HepG2 (cell line): ENCODE measurements at regions not wholly inside any gene's neighbourhood (a gene's known extent, or its start where the extent isn't known, plus 50 kb on each side); places are given as distances from the start of the nearest gene placed in this dataset.

Experiments
- CTCF ChIP-seq: sonication (generic); formaldehyde crosslinking; IDR thresholded peaks from 2 replicates; pipeline ENCODE4 v1.5.0; 2020; ENCODE audit warnings: mild to moderate bottlenecking, missing genetic modification reagents, moderate library complexity
- ZBTB21 ChIP-seq: sonication (generic); formaldehyde crosslinking; IDR thresholded peaks from 2 replicates; pipeline ENCODE4 v1.4.0; 2020; ENCODE audit warnings: missing genetic modification reagents
- ZNF263 ChIP-seq: sonication (generic); formaldehyde crosslinking; IDR thresholded peaks from 2 replicates; pipeline ENCODE4 v1.4.0; 2020; ENCODE audit warnings: missing genetic modification reagents

- TF ChIP-seq ZBTB21, result no peak
- no peak for TF ChIP-seq ZNF263 (CRISPR knock-in tag)
- TF ChIP-seq CTCF (CRISPR knock-in tag), result no peak
Measured at GRCh38 chr16:55030944-55031343, 100.3 kb downstream of the IRX5 start.
